Panc1 (cell line): ENCODE measurements at regions not wholly inside any gene's neighbourhood (a gene's known extent, or its start where the extent isn't known, plus 50 kb on each side); places are given as distances from the start of the nearest gene placed in this dataset.

Experiments used
- ATAC-seq: fragments of 200-7000 bp; cut with Tn5 transposase; 2 replicates; pipeline ENCODE4 v1.9.1; 2020; ENCODE audit warnings: mild to moderate bottlenecking, moderate library complexity
- BruUV-seq: library from RNA; stranded (reverse); fragments of 400-500 nt; replicated peaks from 2 replicates; lab custom pipeline; 2021; lab: Mats Ljungman, UMichigan
- CTCF ChIA-PET: fragments of 300-600 bp; sonication (Branson Sonifier 250); formaldehyde crosslinking; loops from one replicate; lab custom pipeline; 2022; ENCODE audit warnings: antibody characterized with exemption; lab: Charles Lee
- POLR2A ChIA-PET: fragments of 300-600 bp; sonication (Branson Sonifier 250); formaldehyde crosslinking; loops from one replicate; lab custom pipeline; 2022; ENCODE audit warnings: antibody characterized with exemption; lab: Charles Lee
- DNase-seq: peaks from one replicate; pipeline ENCODE4 v3.0.0-alpha.2; 2010; ENCODE audit warnings: low read depth, low spot score
- H3K27ac ChIP-seq: 2 replicates; pipeline ENCODE4 v1.5.1; 2011; ENCODE audit warnings: mild to moderate bottlenecking, low read length, inconsistent platforms
- H3K27me3 ChIP-seq: fragments of 200-500 bp; sonication (Bioruptor generic); 2 replicates; pipeline ENCODE4 v1.6.0; 2014; ENCODE audit warnings: low read length, inconsistent platforms; ENCODE audit not compliant: control insufficient read depth, insufficient read depth
- H3K36me3 ChIP-seq: fragments of 200-500 bp; sonication (Bioruptor generic); 2 replicates; pipeline ENCODE4 v1.5.1; 2014; ENCODE audit warnings: inconsistent platforms, mild to moderate bottlenecking, low read length, moderate library complexity; ENCODE audit not compliant: control insufficient read depth, insufficient read depth
- H3K4me1 ChIP-seq: 2 replicates; pipeline ENCODE4 v1.5.1; 2011; ENCODE audit warnings: inconsistent platforms, mild to moderate bottlenecking, low read length, moderate library complexity; ENCODE audit not compliant: control insufficient read depth, insufficient read depth
- H3K4me3 ChIP-seq, 2 experiments: 2 replicates each; pipeline ENCODE4 v1.5.1; 2011 to 2012; ENCODE audit warnings: low read depth in 2 of 2, low read length in 2 of 2, mild to moderate bottlenecking in 2 of 2, inconsistent platforms in 1 of 2, moderate library complexity in 1 of 2
- H3K9me3 ChIP-seq: fragments of 200-500 bp; sonication (Bioruptor generic); 2 replicates; pipeline ENCODE4 v1.5.1; 2014; ENCODE audit warnings: low read depth, mild to moderate bottlenecking, inconsistent platforms, low read length, moderate library complexity; ENCODE audit not compliant: control insufficient read depth, insufficient read depth
- CTCF ChIP-seq: fragments of 450-650 bp; IDR thresholded peaks from 2 replicates; pipeline ENCODE4 v1.5.1; 2017; ENCODE audit warnings: mild to moderate bottlenecking
- POLR2AphosphoS5 ChIP-seq: IDR thresholded peaks from 2 replicates; pipeline ENCODE4 v1.6.1; 2012; ENCODE audit warnings: mild to moderate bottlenecking, low read depth, low read length, moderate library complexity
- REST ChIP-seq, 2 experiments: IDR thresholded peaks; 2 replicates each; pipeline ENCODE4 v1.6.1; 2011 to 2012; ENCODE audit warnings: low read depth in 2 of 2, control low read depth in 1 of 2, low read length in 1 of 2, mild to moderate bottlenecking in 1 of 2, moderate library complexity in 1 of 2; ENCODE audit not compliant: insufficient read depth in 1 of 2
- SIN3A ChIP-seq: IDR thresholded peaks from 2 replicates; pipeline ENCODE4 v1.6.1; 2012; ENCODE audit warnings: low read depth, mild to moderate bottlenecking, low read length, moderate library complexity, borderline replicate concordance; ENCODE audit not compliant: insufficient read depth
- TCF7L2 ChIP-seq: IDR thresholded peaks from 2 replicates; pipeline ENCODE4 v1.6.1; 2011; ENCODE audit warnings: mild to moderate bottlenecking, low read depth, low read length, inconsistent platforms
- in situ Hi-C: cut with HindIII; loops from 2 replicates; pipeline ENCODE4 v1.10.0; 2016; ENCODE audit warnings: low sequenced_read_pairs, low pct_unique_long_range_greater_than_20kb
- intact Hi-C: fragments of 100-400 bp; cut with micrococcal nuclease; formaldehyde crosslinking; loops from one replicate; pipeline ENCODE4 v1.10.0; 2022; ENCODE audit not compliant: unreplicated experiment

GRCh38 chr9:86655147-86655546 is 292.2 kb downstream of the GAS1 start:
- no peaks in the 10 kb centered on the region for H3K4me1 ChIP-seq
- in situ Hi-C loops (no loop called here), intact Hi-C loops (no loop called here)
- no peak overlapping the region for H3K27ac ChIP-seq
- TF ChIP-seq SIN3A (no peak), REST (IDR thresholded peaks at IDR 0.05; ENCODE audit: insufficient read depth in 1 of 2, low read depth in 2 of 2, low read length in 1 of 2) (no peak)
- H3K36me3 ChIP-seq, result no peaks in the 10 kb centered on the region
- CTCF ChIA-PET, result no interaction called here
- POLR2A ChIA-PET, result no interaction called here
- DNase-seq (no peak), ATAC-seq (no peak)
- no peak overlapping the region for H3K4me3 ChIP-seq
- no peaks in the 10 kb centered on the region for H3K27me3 ChIP-seq
- H3K9me3 ChIP-seq, result no peaks in the 10 kb centered on the region
- no TSS peak for BruUV-seq

GRCh38 chr9:86653466-86653865 is 293.8 kb downstream of the GAS1 start:
- DNase-seq (no peak), ATAC-seq (no peak)
- TF ChIP-seq POLR2AphosphoS5 (no peak), TCF7L2 (no peak), CTCF (no peak), SIN3A (no peak), REST (IDR thresholded peaks at IDR 0.05; ENCODE audit: insufficient read depth in 1 of 2, low read depth in 2 of 2, low read length in 1 of 2) (no peak)
- H3K36me3 ChIP-seq, result no peaks in the 10 kb centered on the region
- H3K4me1 ChIP-seq, result no peaks in the 10 kb centered on the region
- no peaks in the 10 kb centered on the region for H3K9me3 ChIP-seq
- in situ Hi-C loops (no loop called here), intact Hi-C loops (no loop called here)
- H3K4me3 ChIP-seq, result no peak overlapping the region
- BruUV-seq, result no TSS peak
- no peaks in the 10 kb centered on the region for H3K27me3 ChIP-seq
- H3K27ac ChIP-seq, result no peak overlapping the region
- CTCF ChIA-PET, result no interaction called here
- POLR2A ChIA-PET, result no interaction called here
